HG03354 (cell line): ENCODE measurements at regions not wholly inside any gene's neighbourhood (a gene's known extent, or its start where the extent isn't known, plus 50 kb on each side); places are given as distances from the start of the nearest gene placed in this dataset.
"Not testable (repeated sequence)": the region's sequence is repeated elsewhere in the genome, so short reads cannot be mapped to it uniquely, and the experiment has no call there.

ENCODE experiments used
- ATAC-seq: cut with Tn5 transposase; IDR thresholded peaks from one replicate; pipeline ENCODE4 v1.9.1; 2021; ENCODE audit warnings: mild to moderate bottlenecking; ENCODE audit not compliant: unreplicated experiment, poor library complexity, severe bottlenecking

DNA sequence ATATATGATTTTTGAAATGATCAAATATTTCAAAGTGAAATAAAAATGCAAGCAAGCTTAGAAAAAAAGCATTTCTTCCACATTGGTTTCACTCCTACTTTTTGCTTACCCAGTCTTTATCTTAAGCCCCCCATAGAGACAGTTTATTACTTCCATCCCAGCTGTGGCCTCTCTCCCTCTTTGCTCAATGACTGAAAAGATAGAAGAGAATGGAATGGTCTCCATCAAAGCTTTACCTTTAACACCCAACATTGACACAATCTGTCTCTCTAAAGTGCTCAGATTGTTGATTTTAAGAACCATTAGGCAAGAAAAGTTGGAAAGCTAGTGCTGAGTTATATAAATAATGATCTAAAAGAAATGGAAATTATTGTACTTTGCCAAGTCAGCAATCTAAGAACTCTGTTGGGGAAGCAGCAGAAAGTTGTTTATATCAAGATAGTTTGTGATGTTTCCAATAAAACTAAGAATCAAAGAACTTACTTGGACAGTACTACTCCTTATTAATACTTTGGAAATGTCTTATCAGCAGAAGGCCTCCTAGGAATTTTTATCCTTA is 277.5 kb upstream of the NREP start:
- ATAC-seq = no peak

DNA sequence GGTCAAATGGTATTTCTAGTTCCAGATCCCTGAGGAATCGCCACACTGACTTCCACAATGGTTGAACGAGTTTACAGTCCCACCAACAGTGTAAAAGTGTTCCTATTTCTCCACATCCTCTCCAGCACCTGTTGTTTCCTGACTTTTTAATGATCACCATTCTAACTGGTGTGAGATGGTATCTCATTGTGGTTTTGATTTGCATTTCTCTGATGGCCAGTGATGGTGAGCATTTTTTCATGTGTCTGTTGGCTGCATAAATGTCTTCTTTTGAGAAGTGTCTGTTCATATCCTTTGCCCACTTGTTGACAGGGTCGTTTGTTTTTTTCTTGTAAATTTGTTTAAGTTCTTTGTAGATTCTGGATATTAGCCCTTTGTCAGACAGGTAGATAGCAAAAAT is 269.9 kb upstream of the NREP start:
- ATAC-seq = not testable (repeated sequence)

DNA sequence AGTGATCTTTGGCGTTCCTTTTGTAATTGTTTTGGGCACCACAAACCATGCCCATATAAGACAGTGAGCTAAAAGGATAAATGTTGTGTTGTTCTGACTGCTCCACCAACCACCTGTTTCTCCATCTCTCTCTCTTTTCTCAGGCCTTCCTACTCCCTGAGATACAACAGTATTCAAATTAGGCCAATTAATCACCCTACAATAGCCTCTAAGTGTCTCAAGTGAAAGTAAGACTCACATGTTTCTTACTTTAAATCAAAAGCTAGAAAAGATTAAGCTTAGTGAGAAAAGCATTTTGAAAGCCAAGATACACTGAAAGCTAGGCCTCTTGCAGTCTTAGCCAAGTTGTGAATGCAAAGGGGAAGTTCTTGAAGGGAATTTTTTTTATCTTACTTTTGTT is 268.8 kb upstream of the NREP start:
- ATAC-seq = peak; percentile 91

DNA sequence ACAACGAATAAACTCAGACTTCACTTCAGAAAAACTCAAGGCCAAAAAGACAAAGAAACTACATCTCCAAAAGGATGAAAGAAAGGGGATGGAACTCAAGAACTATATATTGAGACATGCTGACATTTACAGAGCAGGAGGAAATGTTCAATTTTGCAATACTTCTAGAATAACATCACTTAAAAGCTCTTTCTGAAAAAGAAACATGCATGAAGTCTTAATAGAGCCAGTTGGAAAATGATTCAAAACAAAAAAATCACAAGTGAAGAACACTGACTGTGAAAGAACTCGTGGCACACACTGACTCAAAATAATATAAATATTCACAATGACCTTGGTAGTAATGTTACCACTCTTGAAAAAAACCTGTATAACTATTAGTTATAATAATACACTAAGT is 267.8 kb upstream of the NREP start:
- ATAC-seq = no peak

- no peak for ATAC-seq
Measured at GRCh38 chr5:112024221-112024620, 267.2 kb upstream of the NREP start.

GRCh38 chr5:112023766-112024165 is 266.8 kb upstream of the NREP start:
- ATAC-seq = no peak

GRCh38 chr5:112018846-112019245 is 261.9 kb upstream of the NREP start:
- no peak for ATAC-seq

GRCh38 chr5:112016980-112017379 is 260.0 kb upstream of the NREP start:
- ATAC-seq = no peak

DNA sequence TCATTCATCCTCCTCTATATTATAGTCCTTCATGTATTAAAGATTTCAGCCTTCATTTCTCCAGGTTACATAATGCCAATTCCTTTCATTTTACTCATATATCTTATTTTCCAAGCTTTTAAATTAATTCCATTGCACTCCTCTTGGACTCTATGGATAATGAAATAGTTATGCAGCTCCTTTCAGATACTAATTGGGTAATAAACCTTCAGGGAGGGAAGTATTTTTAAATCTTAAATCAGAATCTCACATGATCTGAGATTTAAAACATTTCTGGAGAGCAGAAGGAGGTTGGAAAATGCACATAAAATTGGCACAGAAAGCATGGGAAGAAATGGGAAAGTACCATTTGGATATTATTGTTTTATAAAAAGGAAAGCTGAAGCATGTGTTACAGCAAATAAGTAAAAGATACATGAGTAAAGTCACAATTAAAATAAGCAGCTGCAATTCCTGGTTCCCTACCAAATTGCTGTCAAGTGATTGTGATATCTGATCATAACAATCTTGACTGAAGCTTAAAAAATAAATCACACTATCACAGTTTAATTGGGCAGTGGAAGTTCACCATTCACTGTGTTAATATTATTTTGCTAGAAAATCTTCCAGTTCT is 257.9 kb upstream of the NREP start:
- no peak for ATAC-seq

GRCh38 chr5:112013660-112014059 is 256.7 kb upstream of the NREP start:
- no peak for ATAC-seq

- no peak for ATAC-seq
Measured at GRCh38 chr5:112012104-112012503, 255.1 kb upstream of the NREP start.

DNA sequence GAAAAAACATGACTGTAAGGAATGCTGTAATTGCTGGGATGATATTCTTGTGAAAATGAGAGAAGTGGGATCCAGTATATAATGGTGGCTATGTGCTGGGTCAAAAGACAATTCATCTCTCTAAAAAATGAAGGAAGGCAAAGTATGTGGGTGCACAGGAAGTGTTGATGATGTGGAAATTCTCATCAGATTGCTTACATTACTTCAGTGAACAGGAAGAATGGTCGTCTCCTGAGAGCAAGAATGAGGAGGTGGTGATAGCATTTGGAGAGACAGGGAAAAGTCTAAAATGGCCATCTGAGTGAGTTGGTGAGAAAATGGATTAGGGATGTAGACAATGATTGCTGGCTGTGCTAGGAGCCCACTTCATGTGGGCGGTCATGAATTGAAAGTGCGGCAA is 253.5 kb upstream of the NREP start:
- ATAC-seq = no peak

DNA sequence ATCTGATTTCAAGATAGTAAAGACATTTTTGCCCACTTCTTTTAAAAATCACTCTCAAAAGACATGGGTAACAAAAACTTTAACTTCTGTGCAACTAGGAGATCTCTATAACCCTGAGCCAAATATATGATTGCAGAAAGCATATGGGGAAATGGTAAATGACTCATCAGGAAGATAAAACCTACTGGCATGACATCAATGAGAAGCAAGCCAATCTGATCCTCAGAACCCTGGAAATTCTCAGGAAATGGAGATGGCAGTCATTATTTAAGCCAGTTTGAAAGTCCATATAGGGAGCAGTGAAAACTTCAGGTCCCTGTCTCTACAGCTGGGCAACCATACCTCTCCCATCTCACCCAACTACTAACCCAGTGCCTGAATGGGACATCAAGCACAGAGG is 249.7 kb upstream of the NREP start:
- ATAC-seq = no peak

DNA sequence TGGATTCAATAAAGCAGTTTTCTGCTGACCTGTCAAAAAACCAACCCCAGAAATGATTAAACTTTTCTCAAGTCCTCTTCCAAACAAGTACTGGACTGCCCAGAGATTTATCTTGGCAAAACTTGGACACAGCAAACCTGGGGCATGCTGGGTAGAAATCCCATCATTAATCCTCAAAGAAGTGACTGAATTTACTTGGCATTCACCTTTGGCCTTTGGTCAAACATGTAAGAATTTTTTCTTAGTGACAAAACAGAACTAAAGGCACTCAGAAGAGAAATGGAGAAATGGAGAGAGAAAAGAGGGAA is 248.6 kb upstream of the NREP start:
- no peak for ATAC-seq

GRCh38 chr5:112004867-112005622 is 248.1 kb upstream of the NREP start:
- peak; percentile 96 for ATAC-seq

DNA sequence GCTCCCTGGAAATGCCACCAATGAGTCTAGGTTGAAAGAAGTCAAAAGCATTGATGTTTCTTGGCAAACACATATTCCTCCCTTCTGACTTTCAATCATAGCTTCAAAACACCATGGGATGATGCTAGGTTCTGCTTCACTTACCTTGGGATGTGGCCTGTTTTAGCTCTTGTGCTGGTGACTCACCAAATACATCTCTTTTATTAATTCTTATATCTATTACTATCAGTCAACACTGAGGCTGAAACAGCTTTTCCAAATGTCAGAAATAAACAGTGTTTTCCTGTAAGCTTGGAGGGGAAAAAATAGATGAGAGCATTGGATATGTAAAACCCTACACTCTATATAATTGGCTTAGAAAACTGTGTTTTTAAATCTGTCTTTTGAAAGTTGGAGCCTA is 245.4 kb upstream of the NREP start:
- ATAC-seq = no peak

DNA sequence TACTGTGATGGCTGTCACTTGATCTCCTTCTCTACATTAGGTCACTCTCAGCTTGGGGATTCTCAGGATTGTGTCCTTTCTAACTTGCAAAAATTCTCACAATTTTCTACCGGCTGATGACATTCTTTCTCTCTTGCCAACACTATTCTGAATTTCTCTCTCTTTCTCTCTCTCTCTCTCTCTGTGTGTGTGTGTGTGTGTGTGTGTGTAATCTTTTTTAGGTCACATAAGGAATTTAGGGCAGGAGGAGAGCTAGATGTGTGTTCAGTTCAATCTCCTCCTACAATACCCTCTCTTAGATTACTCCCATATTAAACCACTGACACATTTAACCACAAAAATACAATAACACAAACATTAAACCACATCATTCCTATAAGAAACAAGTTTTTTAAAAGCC is 242.3 kb upstream of the NREP start:
- no peak for ATAC-seq

GRCh38 chr5:111998871-111999270 is 241.9 kb upstream of the NREP start:
- no peak for ATAC-seq

- no peak for ATAC-seq
Measured at GRCh38 chr5:111997711-111998110, 240.7 kb upstream of the NREP start.

DNA sequence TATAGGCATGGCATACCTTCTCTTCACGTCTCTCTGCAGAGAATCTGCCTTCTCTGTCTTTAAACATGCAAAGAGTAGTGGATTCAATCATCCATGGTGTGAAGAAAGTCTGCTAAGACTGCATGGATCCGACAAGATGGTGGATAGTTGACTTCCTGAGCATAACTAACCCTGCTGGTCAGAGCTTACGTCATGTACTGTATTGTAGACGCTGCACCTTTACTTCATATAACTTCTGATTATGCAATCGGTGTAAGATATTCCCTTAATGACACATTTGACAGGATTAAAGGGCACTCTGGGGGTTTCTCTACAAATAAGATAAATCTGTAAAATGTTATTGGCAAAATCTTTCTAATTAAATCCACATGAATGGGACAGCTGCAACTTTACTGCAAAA is 240.3 kb upstream of the NREP start:
- no peak for ATAC-seq

DNA sequence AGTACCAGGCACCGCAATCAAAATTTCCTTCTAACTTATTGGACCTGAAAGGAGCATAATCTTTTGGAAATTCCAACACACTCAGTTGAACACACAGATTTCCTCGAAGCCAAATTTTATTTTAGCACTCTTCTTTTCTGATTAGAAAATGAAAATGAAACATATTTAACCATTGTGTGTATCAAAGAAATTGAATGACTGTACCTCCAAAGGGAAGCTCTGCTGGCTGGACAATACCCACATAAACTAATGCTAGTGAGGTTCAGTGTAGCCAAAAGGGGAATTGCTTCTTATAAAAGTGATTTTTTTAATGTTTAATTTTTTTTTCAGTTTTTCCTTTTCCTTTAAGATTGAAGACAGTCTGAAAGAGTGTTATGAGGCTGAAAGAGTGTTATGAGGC is 239.6 kb upstream of the NREP start:
- ATAC-seq = no peak

DNA sequence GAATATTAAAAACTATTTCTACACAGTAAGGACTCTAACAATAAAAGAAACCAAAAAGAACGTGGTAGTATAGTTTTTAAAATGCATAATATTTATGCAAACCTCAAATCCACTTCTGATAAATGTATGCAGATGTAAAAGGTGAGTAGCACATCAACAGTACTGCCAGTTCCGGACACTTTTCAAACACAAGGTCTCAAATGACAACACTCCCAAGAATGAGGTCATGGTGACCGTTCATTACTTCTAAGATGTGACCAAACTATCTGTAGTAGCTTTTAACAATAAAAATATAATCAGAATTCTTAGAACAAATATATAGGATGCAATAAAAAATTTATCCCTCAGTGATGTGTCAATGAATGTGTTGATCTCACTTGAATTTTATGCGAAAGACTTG is 238.7 kb upstream of the NREP start:
- no peak for ATAC-seq
